Uterus (tissue), 2 donors: ENCODE measurements at regions not wholly inside any gene's neighbourhood (a gene's known extent, or its start where the extent isn't known, plus 50 kb on each side); places are given as distances from the start of the nearest gene placed in this dataset.

Experiments
- CTCF ChIP-seq, 4 experiments: fragments of 200-600 bp in 2 of 4; fragments of 450-650 bp in 2 of 4; sonication (generic) in 2 of 4; IDR thresholded peaks; one replicate each; pipeline ENCODE4 v1.5.1; 2016 to 2019; ENCODE audit warnings: antibody characterized with exemption in 4 of 4, mild to moderate bottlenecking in 2 of 4, moderate library complexity in 1 of 4
- POLR2A ChIP-seq, 2 donors: fragments of 450-650 bp; IDR thresholded peaks; one replicate each; pipeline ENCODE4 v1.6.1; 2016; ENCODE audit warnings: antibody characterized with exemption in 2 of 2, mild to moderate bottlenecking in 1 of 2, moderate library complexity in 1 of 2

GRCh38 chr4:84336964-84337705, 162.0 kb downstream of the NKX6-1 start:
- no peak for TF ChIP-seq CTCF (IDR thresholded peaks at IDR 0.05)
- TF ChIP-seq POLR2A (IDR thresholded peaks at IDR 0.05) = no peak
